CD14-positive monocyte (primary cell): ENCODE measurements at regions not wholly inside any gene's neighbourhood (a gene's known extent, or its start where the extent isn't known, plus 50 kb on each side); places are given as distances from the start of the nearest gene placed in this dataset.

Source experiments
- DNase-seq, 3 donors: peaks; one replicate each; pipeline ENCODE4 v3.0.0-alpha.2; 2011 to 2022
- H2AFZ ChIP-seq: 2 replicates; pipeline ENCODE4 v1.6.0; 2012; ENCODE audit warnings: mild to moderate bottlenecking, low read depth, low read length, inconsistent platforms; ENCODE audit not compliant: insufficient read depth, poor library complexity, severe bottlenecking
- H3K27ac ChIP-seq, 2 donors: 1 replicate in 1 of 2; 2 replicates in 1 of 2; pipeline ENCODE4 v1.5.1; 2012 to 2013; ENCODE audit warnings: low read length in 2 of 2, control low read depth in 1 of 2, inconsistent platforms in 1 of 2, low read depth in 1 of 2, mild to moderate bottlenecking in 1 of 2
- H3K27me3 ChIP-seq, 2 donors: one replicate each; pipeline versions ENCODE4 v1.6.0 to v1.6.1; 2011 to 2013; ENCODE audit warnings: low read length in 2 of 2; ENCODE audit not compliant: control insufficient read depth in 2 of 2, insufficient read depth in 2 of 2
- H3K36me3 ChIP-seq, 2 donors: replicated peaks in 1 of 2; 1 replicate in 1 of 2; 2 replicates in 1 of 2; pipeline versions ENCODE4 v1.5.1 to v1.6.1; 2012 to 2013; ENCODE audit warnings: low read length in 2 of 2, control low read depth in 1 of 2, inconsistent platforms in 1 of 2, mild to moderate bottlenecking in 1 of 2; ENCODE audit not compliant: insufficient read depth in 2 of 2, control insufficient read depth in 1 of 2
- H3K4me1 ChIP-seq, 2 donors: 1 replicate in 1 of 2; 2 replicates in 1 of 2; pipeline versions ENCODE4 v1.5.1 to v1.6.1; 2012 to 2013; ENCODE audit warnings: low read length in 2 of 2, control low read depth in 1 of 2, inconsistent platforms in 1 of 2, mild to moderate bottlenecking in 1 of 2, moderate library complexity in 1 of 2; ENCODE audit not compliant: insufficient read depth in 2 of 2, control insufficient read depth in 1 of 2
- H3K4me2 ChIP-seq: replicated peaks from 2 replicates; pipeline ENCODE3; 2012; ENCODE audit warnings: low read length, moderate library complexity, mild to moderate bottlenecking; ENCODE audit not compliant: poor library complexity, severe bottlenecking; ENCODE audit errors: extremely low read depth
- H3K4me3 ChIP-seq, 3 experiments: fragments of 200-600 bp in 1 of 3; sonication (generic) in 1 of 3; replicated peaks in 1 of 3; 1 replicate in 2 of 3; 2 replicates in 1 of 3; pipeline ENCODE4 v1.5.1; 2011 to 2013; ENCODE audit warnings: low read length in 3 of 3, mild to moderate bottlenecking in 3 of 3, control low read depth in 2 of 3, low read depth in 2 of 3, inconsistent platforms in 1 of 3, moderate library complexity in 1 of 3
- H3K79me2 ChIP-seq: 2 replicates; pipeline ENCODE4 v1.6.0; 2012; ENCODE audit warnings: mild to moderate bottlenecking, control low read depth, inconsistent platforms, low read length, moderate library complexity; ENCODE audit not compliant: insufficient read depth
- H3K9ac ChIP-seq: 2 replicates; pipeline ENCODE4 v1.6.0; 2017; ENCODE audit warnings: low read length, mild to moderate bottlenecking; ENCODE audit not compliant: insufficient read depth, poor library complexity, severe bottlenecking
- H3K9me3 ChIP-seq, 2 donors: replicated peaks in 1 of 2; 1 replicate in 1 of 2; 2 replicates in 1 of 2; pipeline versions ENCODE4 v1.5.1 to v1.6.1; 2012 to 2013; ENCODE audit warnings: low read length in 2 of 2, control low read depth in 1 of 2; ENCODE audit not compliant: control insufficient read depth in 1 of 2, insufficient read depth in 1 of 2
- H4K20me1 ChIP-seq: 2 replicates; pipeline ENCODE4 v1.6.0; 2012; ENCODE audit warnings: mild to moderate bottlenecking, low read length, control low read depth, moderate library complexity; ENCODE audit not compliant: insufficient read depth
- H3K27ac Mint-ChIP-seq, 7 donors: one replicate each; pipeline ENCODE4 v1.8.0; 2020; ENCODE audit warnings: mild to moderate bottlenecking in 7 of 7, mixed read lengths in 7 of 7, moderate library complexity in 6 of 7, inconsistent platforms in 2 of 7
- H3K27me3 Mint-ChIP-seq, 3 donors: one replicate each; pipeline ENCODE4 v1.8.0; 2021 to 2022; ENCODE audit warnings: low read depth in 3 of 3, mild to moderate bottlenecking in 3 of 3, mixed read lengths in 3 of 3, moderate library complexity in 3 of 3, inconsistent platforms in 1 of 3
- H3K36me3 Mint-ChIP-seq, 2 donors: one replicate each; pipeline ENCODE4 v1.8.0; 2020; ENCODE audit warnings: mixed read lengths in 2 of 2, inconsistent platforms in 1 of 2, mild to moderate bottlenecking in 1 of 2
- H3K4me1 Mint-ChIP-seq: one replicate; pipeline ENCODE4 v1.8.0; 2020; ENCODE audit warnings: mild to moderate bottlenecking, mixed read lengths
- H3K4me3 Mint-ChIP-seq, 2 donors: one replicate each; pipeline ENCODE4 v1.8.0; 2020; ENCODE audit warnings: mild to moderate bottlenecking in 2 of 2, mixed read lengths in 2 of 2, moderate library complexity in 1 of 2
- H3K9me3 Mint-ChIP-seq, 7 donors: one replicate each; pipeline ENCODE4 v1.8.0; 2020 to 2022; ENCODE audit warnings: mixed read lengths in 7 of 7, mild to moderate bottlenecking in 6 of 7, moderate library complexity in 6 of 7, inconsistent platforms in 2 of 7
- WGBS: methylation state at CpG from one replicate; pipeline ENCODE4 v1.1.5; 2013; ENCODE audit warnings: missing lambda C conversion rate; ENCODE audit not compliant: insufficient coverage; 5-methylcytosine and 5-hydroxymethylcytosine counted together
- intact Hi-C, 2 donors: fragments of 100-400 bp; cut with micrococcal nuclease; formaldehyde crosslinking; loops; one replicate each; pipeline versions ENCODE4 v1.15.0 to v1.15.1; 2023
- TF ChIP-seq, protein P1 (sequence below): fragments of 200-600 bp; IDR thresholded peaks from one replicate; pipeline ENCODE4 v1.8.0; 2022; ENCODE audit warnings: antibody characterized with exemption, mild to moderate bottlenecking

DNA sequence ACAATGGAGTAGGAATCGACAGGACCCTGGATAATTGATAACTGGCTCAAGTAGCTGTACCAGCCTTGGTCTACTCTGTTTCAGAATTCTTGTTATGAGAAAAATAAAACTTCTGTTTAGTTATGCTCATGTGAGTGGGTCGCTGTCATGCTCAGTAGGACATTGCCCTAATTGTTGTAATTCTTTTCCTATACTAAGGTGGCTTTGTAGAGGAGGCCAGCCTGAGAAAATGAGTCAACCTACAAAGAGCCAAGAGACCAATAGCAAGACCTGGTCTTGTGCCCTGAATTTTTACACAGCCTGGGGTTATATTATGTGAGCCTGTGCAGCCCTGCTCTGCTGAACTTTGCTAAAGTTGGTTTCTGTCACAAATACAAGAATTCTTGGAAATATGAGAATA lies 238.4 kb downstream of the MEIS1 start:
- H3K4me2 ChIP-seq: no peak overlapping the region
- Mint-ChIP-seq H3K4me3 (no peak overlapping the region), H3K27me3 (no peaks in the 10 kb centered on the region), H3K4me1 (no peaks in the 10 kb centered on the region), H3K27ac (no peak overlapping the region), H3K9me3 (peaks cover 0 to 5% (median 0%) of the 10 kb centered on the region in 7 donors), H3K36me3 (no peaks in the 10 kb centered on the region)
- no peaks in the 10 kb centered on the region for H4K20me1 ChIP-seq
- H3K9ac ChIP-seq: no peak overlapping the region
- WGBS: no CpG with 5 or more reads among the region's 2 CpGs
- no peaks in the 10 kb centered on the region for H3K4me1 ChIP-seq
- no peaks in the 10 kb centered on the region for H3K27me3 ChIP-seq
- TF ChIP-seq, protein P1, sequence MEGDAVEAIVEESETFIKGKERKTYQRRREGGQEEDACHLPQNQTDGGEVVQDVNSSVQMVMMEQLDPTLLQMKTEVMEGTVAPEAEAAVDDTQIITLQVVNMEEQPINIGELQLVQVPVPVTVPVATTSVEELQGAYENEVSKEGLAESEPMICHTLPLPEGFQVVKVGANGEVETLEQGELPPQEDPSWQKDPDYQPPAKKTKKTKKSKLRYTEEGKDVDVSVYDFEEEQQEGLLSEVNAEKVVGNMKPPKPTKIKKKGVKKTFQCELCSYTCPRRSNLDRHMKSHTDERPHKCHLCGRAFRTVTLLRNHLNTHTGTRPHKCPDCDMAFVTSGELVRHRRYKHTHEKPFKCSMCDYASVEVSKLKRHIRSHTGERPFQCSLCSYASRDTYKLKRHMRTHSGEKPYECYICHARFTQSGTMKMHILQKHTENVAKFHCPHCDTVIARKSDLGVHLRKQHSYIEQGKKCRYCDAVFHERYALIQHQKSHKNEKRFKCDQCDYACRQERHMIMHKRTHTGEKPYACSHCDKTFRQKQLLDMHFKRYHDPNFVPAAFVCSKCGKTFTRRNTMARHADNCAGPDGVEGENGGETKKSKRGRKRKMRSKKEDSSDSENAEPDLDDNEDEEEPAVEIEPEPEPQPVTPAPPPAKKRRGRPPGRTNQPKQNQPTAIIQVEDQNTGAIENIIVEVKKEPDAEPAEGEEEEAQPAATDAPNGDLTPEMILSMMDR: no peak
- intact Hi-C loops: no loop called here
- no peak overlapping the region for H2AFZ ChIP-seq
- no peaks in the 10 kb centered on the region for H3K9me3 ChIP-seq
- no peak overlapping the region for H3K4me3 ChIP-seq
- no peaks in the 10 kb centered on the region for H3K36me3 ChIP-seq
- no peak overlapping the region for H3K27ac ChIP-seq
- no peak for DNase-seq
- H3K79me2 ChIP-seq: no peaks in the 10 kb centered on the region

DNA sequence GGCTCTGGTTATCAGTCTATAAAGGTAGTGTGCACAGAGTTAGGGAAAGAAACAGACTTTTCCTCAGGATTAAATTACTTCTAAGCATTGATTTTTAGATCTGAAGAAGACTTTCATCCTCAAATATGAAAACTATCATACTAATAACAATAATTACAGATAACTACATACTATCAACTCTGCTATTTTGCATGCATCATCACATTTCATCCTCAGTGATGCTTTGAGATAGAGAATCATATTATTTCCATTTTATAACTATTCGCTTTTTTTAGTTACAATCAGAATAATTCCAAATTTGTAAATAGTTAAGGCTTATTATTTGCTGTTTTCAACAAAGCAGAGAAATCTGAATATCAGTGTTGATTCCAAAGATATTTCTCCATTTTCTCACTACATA lies 239.2 kb downstream of the MEIS1 start:
- peaks cover 0 to 5% (median 0%) of the 10 kb centered on the region in 7 donors for H3K9me3 Mint-ChIP-seq

More for the DNA sequence above, 239.2 kb downstream of the MEIS1 start:
- no peak overlapping the region for H3K4me2 ChIP-seq
- H3K27ac Mint-ChIP-seq: no peak overlapping the region
- no peaks in the 10 kb centered on the region for H3K4me1 Mint-ChIP-seq
- no peak overlapping the region for H3K27ac ChIP-seq
- H3K4me3 ChIP-seq: no peak overlapping the region
- H3K36me3 Mint-ChIP-seq: no peaks in the 10 kb centered on the region
- intact Hi-C loops: no loop called here
- no peaks in the 10 kb centered on the region for H3K79me2 ChIP-seq
- TF ChIP-seq, protein P1: no peak
- H2AFZ ChIP-seq: no peak overlapping the region
- no peak overlapping the region for H3K4me3 Mint-ChIP-seq
- no peaks in the 10 kb centered on the region for H3K27me3 Mint-ChIP-seq
- no peaks in the 10 kb centered on the region for H3K27me3 ChIP-seq
- WGBS: no CpG with 5 or more reads among the region's 1 CpG
- no peaks in the 10 kb centered on the region for H3K36me3 ChIP-seq
- no peak for DNase-seq
- no peaks in the 10 kb centered on the region for H3K9me3 ChIP-seq
- H4K20me1 ChIP-seq: no peaks in the 10 kb centered on the region
- no peak overlapping the region for H3K9ac ChIP-seq
- H3K4me1 ChIP-seq: no peaks in the 10 kb centered on the region
